MM.1S (cell line): ENCODE measurements at regions not wholly inside any gene's neighbourhood (a gene's known extent, or its start where the extent isn't known, plus 50 kb on each side); places are given as distances from the start of the nearest gene placed in this dataset.
"Not testable (repeated sequence)": the region's sequence is repeated elsewhere in the genome, so short reads cannot be mapped to it uniquely, and the experiment has no call there.

Source experiments
- DNase-seq: peaks from one replicate; pipeline ENCODE4 v3.0.0-alpha.2; 2015
- H2AFZ ChIP-seq: fragments of 300-600 bp; sonication (generic); 2 replicates; pipeline ENCODE4 v1.6.0; 2016; ENCODE audit warnings: antibody characterized with exemption, low read length
- H3F3A ChIP-seq: fragments of 300-600 bp; sonication (generic); 2 replicates; pipeline ENCODE4 v1.6.1; 2016; ENCODE audit warnings: mild to moderate bottlenecking, antibody characterized with exemption, low read length, moderate library complexity, mixed read lengths; ENCODE audit not compliant: insufficient read depth
- H3K27ac ChIP-seq: fragments of 300-600 bp; sonication (generic); 2 replicates; pipeline ENCODE4 v1.5.1; 2016; ENCODE audit warnings: mild to moderate bottlenecking, low read length
- H3K27me3 ChIP-seq: fragments of 300-600 bp; sonication (generic); replicated peaks from 2 replicates; pipeline ENCODE4 v1.6.0; 2016; ENCODE audit warnings: low read length; ENCODE audit not compliant: insufficient read depth
- H3K36me3 ChIP-seq: fragments of 300-600 bp; sonication (generic); replicated peaks from 2 replicates; pipeline ENCODE4 v1.6.1; 2016; ENCODE audit warnings: mild to moderate bottlenecking, low read length, mixed read lengths; ENCODE audit not compliant: insufficient read depth
- H3K4me1 ChIP-seq: fragments of 300-600 bp; sonication (generic); 2 replicates; pipeline ENCODE4 v1.6.1; 2016; ENCODE audit warnings: low read length, mixed read lengths
- H3K4me2 ChIP-seq: fragments of 300-600 bp; sonication (generic); 2 replicates; pipeline ENCODE4 v1.6.0; 2016; ENCODE audit warnings: low read depth, low read length
- H3K4me3 ChIP-seq: fragments of 300-600 bp; sonication (generic); 2 replicates; pipeline ENCODE4 v1.5.1; 2016; ENCODE audit warnings: low read length, mixed read lengths
- H3K79me2 ChIP-seq: fragments of 300-600 bp; sonication (generic); 2 replicates; pipeline ENCODE4 v1.6.1; 2016; ENCODE audit warnings: mixed run types, low read length, mixed read lengths
- H3K9ac ChIP-seq: fragments of 300-600 bp; sonication (generic); 2 replicates; pipeline ENCODE4 v1.6.1; 2016; ENCODE audit warnings: low read length, mixed read lengths
- H3K9me2 ChIP-seq: fragments of 300-600 bp; sonication (generic); replicated peaks from 2 replicates; pipeline ENCODE4 v1.6.1; 2016; ENCODE audit warnings: mild to moderate bottlenecking, low read length, mixed read lengths; ENCODE audit not compliant: insufficient read depth
- H3K9me3 ChIP-seq: fragments of 300-600 bp; sonication (generic); replicated peaks from 2 replicates; pipeline ENCODE4 v1.6.1; 2016; ENCODE audit warnings: mild to moderate bottlenecking, low read length, mixed read lengths; ENCODE audit not compliant: insufficient read depth
- H4K20me1 ChIP-seq: fragments of 300-600 bp; sonication (generic); 2 replicates; pipeline ENCODE4 v1.6.1; 2016; ENCODE audit warnings: mild to moderate bottlenecking, low read length, moderate library complexity, mixed read lengths; ENCODE audit not compliant: insufficient read depth
- EZH2 ChIP-seq: fragments of 300-600 bp; sonication (generic); optimal IDR thresholded peaks from 2 replicates; pipeline ENCODE3; 2017; ENCODE audit warnings: low read depth, mild to moderate bottlenecking, antibody characterized with exemption, low read length, mixed read lengths
- EZH2phosphoT487 ChIP-seq: fragments of 300-600 bp; sonication (generic); IDR thresholded peaks from 2 replicates; pipeline ENCODE4 v1.6.1; 2018; ENCODE audit warnings: antibody characterized with exemption, low read length
- TF ChIP-seq, protein P1 (sequence below): fragments of 300-600 bp; sonication (generic); IDR thresholded peaks from 2 replicates; pipeline ENCODE4 v1.5.1; 2016; ENCODE audit warnings: antibody characterized with exemption, low read length, mixed read lengths

DNA sequence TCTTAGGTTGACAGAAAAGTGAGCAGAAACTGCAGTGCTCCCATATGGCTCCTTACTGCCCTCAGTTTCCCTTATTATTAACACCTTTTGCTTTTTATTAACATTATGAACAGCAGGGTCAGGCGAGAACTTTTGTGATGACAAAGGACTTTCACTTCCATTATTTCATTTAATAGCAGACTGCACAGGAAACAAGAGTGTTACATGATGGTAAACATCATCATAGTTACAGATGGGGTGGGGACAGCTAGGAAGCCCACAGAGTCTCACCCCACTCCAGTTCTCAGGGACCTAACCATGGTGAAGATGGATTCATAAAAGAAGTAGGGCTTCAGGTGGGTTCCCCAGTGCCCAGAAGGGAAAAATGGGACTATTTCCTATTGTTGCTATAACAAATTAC is 110.1 kb upstream of the PELI2 start:
- no peak for DNase-seq

DNA sequence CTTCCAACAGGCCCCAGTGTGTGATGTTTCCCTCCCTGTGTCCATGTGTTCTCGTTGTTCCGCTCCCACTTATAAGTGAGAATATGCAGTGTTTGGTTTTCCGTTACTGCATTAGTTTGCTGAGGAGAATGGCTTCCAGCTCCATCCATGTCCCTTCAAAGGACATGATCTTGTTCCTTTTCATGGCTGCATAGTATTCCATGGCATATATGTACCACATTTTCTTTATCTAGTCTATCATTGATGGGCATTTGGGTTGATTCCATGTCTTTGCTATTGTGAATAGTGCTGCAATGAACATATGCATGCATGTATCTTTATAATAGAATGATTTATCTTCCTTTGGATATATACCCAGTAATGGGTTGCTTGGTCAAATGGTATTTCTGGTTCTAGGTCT is 109.5 kb upstream of the PELI2 start:
- not testable (repeated sequence) for DNase-seq, H3K79me2 ChIP-seq, H4K20me1 ChIP-seq, H3K9me3 ChIP-seq, H3K4me1 ChIP-seq, H3K9me2 ChIP-seq, H3F3A ChIP-seq, H3K4me2 ChIP-seq, H3K4me3 ChIP-seq, H3K27ac ChIP-seq, H2AFZ ChIP-seq, H3K27me3 ChIP-seq, H3K36me3 ChIP-seq, H3K9ac ChIP-seq

More for the DNA sequence above, 110.1 kb upstream of the PELI2 start:
- Histone ChIP-seq H3K4me2 (no peak overlapping the region), H3K27ac (no peak overlapping the region), H3K4me3 (no peak overlapping the region), H2AFZ (no peak overlapping the region), H3K27me3 (no peaks in the 10 kb centered on the region), H3K9ac (no peak overlapping the region), H3K4me1 (no peaks in the 10 kb centered on the region), H3K9me3 (no peaks in the 10 kb centered on the region), H4K20me1 (no peaks in the 10 kb centered on the region), H3K36me3 (no peaks in the 10 kb centered on the region), H3K9me2 (no peaks in the 10 kb centered on the region), H3K79me2 (no peaks in the 10 kb centered on the region), H3F3A (no peaks in the 10 kb centered on the region)
- TF ChIP-seq EZH2phosphoT487 (no peak), EZH2 (no peak)
- TF ChIP-seq, protein P1, sequence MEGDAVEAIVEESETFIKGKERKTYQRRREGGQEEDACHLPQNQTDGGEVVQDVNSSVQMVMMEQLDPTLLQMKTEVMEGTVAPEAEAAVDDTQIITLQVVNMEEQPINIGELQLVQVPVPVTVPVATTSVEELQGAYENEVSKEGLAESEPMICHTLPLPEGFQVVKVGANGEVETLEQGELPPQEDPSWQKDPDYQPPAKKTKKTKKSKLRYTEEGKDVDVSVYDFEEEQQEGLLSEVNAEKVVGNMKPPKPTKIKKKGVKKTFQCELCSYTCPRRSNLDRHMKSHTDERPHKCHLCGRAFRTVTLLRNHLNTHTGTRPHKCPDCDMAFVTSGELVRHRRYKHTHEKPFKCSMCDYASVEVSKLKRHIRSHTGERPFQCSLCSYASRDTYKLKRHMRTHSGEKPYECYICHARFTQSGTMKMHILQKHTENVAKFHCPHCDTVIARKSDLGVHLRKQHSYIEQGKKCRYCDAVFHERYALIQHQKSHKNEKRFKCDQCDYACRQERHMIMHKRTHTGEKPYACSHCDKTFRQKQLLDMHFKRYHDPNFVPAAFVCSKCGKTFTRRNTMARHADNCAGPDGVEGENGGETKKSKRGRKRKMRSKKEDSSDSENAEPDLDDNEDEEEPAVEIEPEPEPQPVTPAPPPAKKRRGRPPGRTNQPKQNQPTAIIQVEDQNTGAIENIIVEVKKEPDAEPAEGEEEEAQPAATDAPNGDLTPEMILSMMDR, result no peak

DNA sequence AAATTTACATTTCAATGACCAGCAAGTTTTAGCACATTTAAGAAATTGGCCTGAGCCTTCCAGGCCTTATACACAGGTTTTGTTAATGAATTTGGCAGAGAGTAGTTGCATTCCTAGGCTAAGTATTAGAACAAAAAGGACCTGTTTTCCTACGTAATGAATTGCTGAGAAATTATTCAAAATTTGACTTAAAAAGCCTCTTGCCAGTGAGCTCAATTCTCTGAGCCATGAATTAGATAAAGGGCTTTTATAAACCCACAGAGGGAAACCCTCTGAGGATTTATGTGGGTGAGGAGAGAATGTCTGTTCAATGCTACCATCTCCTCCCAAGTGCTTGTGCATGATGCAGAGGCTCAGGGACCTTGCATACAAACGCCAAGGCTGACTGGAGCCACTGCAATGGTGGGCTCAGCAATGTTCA is 94.5 kb upstream of the PELI2 start:
- no peaks in the 10 kb centered on the region for H3K9me2 ChIP-seq
- H3K9ac ChIP-seq, result no peak overlapping the region
- H3K4me1 ChIP-seq, result no peaks in the 10 kb centered on the region
- H3K27ac ChIP-seq, result no peak overlapping the region
- H3K79me2 ChIP-seq, result no peaks in the 10 kb centered on the region
- no peaks in the 10 kb centered on the region for H3K27me3 ChIP-seq
- H3F3A ChIP-seq, result no peaks in the 10 kb centered on the region
- no peak overlapping the region for H3K4me2 ChIP-seq
- H3K4me3 ChIP-seq, result no peak overlapping the region
- no peaks in the 10 kb centered on the region for H3K9me3 ChIP-seq
- no peaks in the 10 kb centered on the region for H4K20me1 ChIP-seq
- H3K36me3 ChIP-seq, result no peaks in the 10 kb centered on the region
- no peak overlapping the region for H2AFZ ChIP-seq
- DNase-seq, result no peak
- TF ChIP-seq EZH2, result no peak

DNA sequence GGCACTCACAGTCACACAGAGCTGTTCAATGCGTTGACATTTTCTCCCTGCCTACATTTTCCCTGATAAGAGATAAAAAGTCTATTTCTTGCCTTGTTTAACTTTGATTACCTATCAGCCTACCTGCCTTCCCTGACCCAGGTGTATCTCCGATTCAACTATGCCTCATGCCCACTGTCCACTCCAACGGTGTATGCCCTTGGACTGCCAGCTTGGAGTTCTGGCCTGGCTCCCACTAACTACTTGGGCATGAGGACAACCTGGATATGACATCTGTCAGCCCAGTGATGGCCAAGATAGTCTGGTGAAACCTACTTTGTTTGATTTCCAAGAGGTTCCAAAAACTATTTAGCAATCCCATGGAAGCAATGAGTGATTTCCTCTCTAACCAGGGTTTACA is 93.0 kb upstream of the PELI2 start:
- Histone ChIP-seq H3K4me1 (no peaks in the 10 kb centered on the region), H3K4me3 (no peak overlapping the region), H3K36me3 (no peaks in the 10 kb centered on the region), H4K20me1 (no peaks in the 10 kb centered on the region), H3K27me3 (no peaks in the 10 kb centered on the region), H3K4me2 (no peak overlapping the region), H3K9me3 (no peaks in the 10 kb centered on the region), H3K9ac (no peak overlapping the region), H3F3A (no peaks in the 10 kb centered on the region), H3K27ac (no peak overlapping the region), H2AFZ (no peak overlapping the region), H3K9me2 (no peaks in the 10 kb centered on the region), H3K79me2 (no peaks in the 10 kb centered on the region)
- DNase-seq, result no peak
- TF ChIP-seq EZH2, result no peak
- TF ChIP-seq, protein P1, result no peak
- TF ChIP-seq EZH2phosphoT487, result no peak
